ENCODE measurements at regions not wholly inside any gene's neighbourhood (a gene's known extent, or its start where the extent isn't known, plus 50 kb on each side); places are given as distances from the start of the nearest gene placed in this dataset.

GRCh38 chr12:24039113-24039525, 89.6 kb upstream of the SOX5 start:
- no peak overlapping the region for H3K4me2 ChIP-seq (ENCODE audit: control insufficient read depth, extremely low read depth, insufficient read depth, low read depth, low read length)
- no peaks in the 10 kb centered on the region for H3K36me3 ChIP-seq (ENCODE audit: control insufficient read depth in 2 of 2, extremely low read depth in 1 of 2, insufficient read depth in 2 of 2, low read length in 2 of 2)
- no peak overlapping the region for H3K4me3 ChIP-seq (ENCODE audit: control insufficient read depth in 2 of 3, extremely low read depth in 1 of 3, insufficient read depth in 2 of 3, low read depth in 1 of 3, low read length in 3 of 3)
- no peak for FAIRE-seq
- H2AFZ ChIP-seq (ENCODE audit: control insufficient read depth, low read length): no peak overlapping the region
- TF ChIP-seq, protein P1, sequence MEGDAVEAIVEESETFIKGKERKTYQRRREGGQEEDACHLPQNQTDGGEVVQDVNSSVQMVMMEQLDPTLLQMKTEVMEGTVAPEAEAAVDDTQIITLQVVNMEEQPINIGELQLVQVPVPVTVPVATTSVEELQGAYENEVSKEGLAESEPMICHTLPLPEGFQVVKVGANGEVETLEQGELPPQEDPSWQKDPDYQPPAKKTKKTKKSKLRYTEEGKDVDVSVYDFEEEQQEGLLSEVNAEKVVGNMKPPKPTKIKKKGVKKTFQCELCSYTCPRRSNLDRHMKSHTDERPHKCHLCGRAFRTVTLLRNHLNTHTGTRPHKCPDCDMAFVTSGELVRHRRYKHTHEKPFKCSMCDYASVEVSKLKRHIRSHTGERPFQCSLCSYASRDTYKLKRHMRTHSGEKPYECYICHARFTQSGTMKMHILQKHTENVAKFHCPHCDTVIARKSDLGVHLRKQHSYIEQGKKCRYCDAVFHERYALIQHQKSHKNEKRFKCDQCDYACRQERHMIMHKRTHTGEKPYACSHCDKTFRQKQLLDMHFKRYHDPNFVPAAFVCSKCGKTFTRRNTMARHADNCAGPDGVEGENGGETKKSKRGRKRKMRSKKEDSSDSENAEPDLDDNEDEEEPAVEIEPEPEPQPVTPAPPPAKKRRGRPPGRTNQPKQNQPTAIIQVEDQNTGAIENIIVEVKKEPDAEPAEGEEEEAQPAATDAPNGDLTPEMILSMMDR (optimal IDR thresholded peaks at IDR 0.05 in 1 of 3, IDR thresholded peaks at IDR 0.05 in 1 of 3, conservative IDR thresholded peaks at IDR 0.05 in 1 of 3; ENCODE audit: extremely low read depth in 1 of 3, insufficient read depth in 2 of 3, low read length in 3 of 3): no peak
- TF ChIP-seq EZH2 (IDR thresholded peaks at IDR 0.05; ENCODE audit: low read length): no peak
- H3K9me3 ChIP-seq (ENCODE audit: control insufficient read depth, low read depth, low read length): no peaks in the 10 kb centered on the region
- H3K27ac ChIP-seq (ENCODE audit: control insufficient read depth, insufficient read depth, low read length): no peak overlapping the region
- H4K20me1 ChIP-seq (ENCODE audit: control insufficient read depth, extremely low read depth, insufficient read depth, low read length): no peaks in the 10 kb centered on the region
- no peak overlapping the region for H3K9ac ChIP-seq (ENCODE audit: control insufficient read depth, extremely low read depth, insufficient read depth, low read length)
- no peaks in the 10 kb centered on the region for H3K27me3 ChIP-seq (ENCODE audit: control insufficient read depth, extremely low read depth, insufficient read depth, low read length)
- no peaks in the 10 kb centered on the region for H3K4me1 ChIP-seq (ENCODE audit: control insufficient read depth, extremely low read depth, insufficient read depth, low read length)
- dilution Hi-C loops (cut with MboI; ENCODE audit: extremely low pct_ligation_motif_present, low sequenced_read_pairs): no loop called here
- H3K9me1 ChIP-seq (ENCODE audit: control insufficient read depth, extremely low read depth, insufficient read depth, low read length): no peaks in the 10 kb centered on the region
- no peak for DNase-seq (ENCODE audit: low read depth, low spot score)
- H3K79me2 ChIP-seq (ENCODE audit: control insufficient read depth, insufficient read depth, low read length): no peaks in the 10 kb centered on the region

GRCh38 chr12:24038211-24038997, 88.9 kb upstream of the SOX5 start:
- dilution Hi-C loops (cut with MboI; ENCODE audit: extremely low pct_ligation_motif_present, low sequenced_read_pairs): no loop called here
- Histone ChIP-seq H3K4me1 (ENCODE audit: control insufficient read depth, extremely low read depth, insufficient read depth, low read length) (no peaks in the 10 kb centered on the region), H3K9me1 (ENCODE audit: control insufficient read depth, extremely low read depth, insufficient read depth, low read length) (no peaks in the 10 kb centered on the region), H3K27ac (ENCODE audit: control insufficient read depth, insufficient read depth, low read length) (no peak overlapping the region), H3K36me3 (ENCODE audit: control insufficient read depth in 2 of 2, extremely low read depth in 1 of 2, insufficient read depth in 2 of 2, low read length in 2 of 2) (no peaks in the 10 kb centered on the region), H3K9ac (ENCODE audit: control insufficient read depth, extremely low read depth, insufficient read depth, low read length) (no peak overlapping the region), H3K27me3 (ENCODE audit: control insufficient read depth, extremely low read depth, insufficient read depth, low read length) (no peaks in the 10 kb centered on the region), H3K9me3 (ENCODE audit: control insufficient read depth, low read depth, low read length) (no peaks in the 10 kb centered on the region), H3K4me2 (ENCODE audit: control insufficient read depth, extremely low read depth, insufficient read depth, low read depth, low read length) (no peak overlapping the region), H4K20me1 (ENCODE audit: control insufficient read depth, extremely low read depth, insufficient read depth, low read length) (no peaks in the 10 kb centered on the region), H3K79me2 (ENCODE audit: control insufficient read depth, insufficient read depth, low read length) (no peaks in the 10 kb centered on the region), H2AFZ (ENCODE audit: control insufficient read depth, low read length) (no peak overlapping the region), H3K4me3 (ENCODE audit: control insufficient read depth in 2 of 3, extremely low read depth in 1 of 3, insufficient read depth in 2 of 3, low read depth in 1 of 3, low read length in 3 of 3) (no peak overlapping the region)
- no peak for TF ChIP-seq EZH2 (IDR thresholded peaks at IDR 0.05; ENCODE audit: low read length)
- FAIRE-seq (no peak), DNase-seq (ENCODE audit: low read depth, low spot score) (no peak)

All from keratinocyte (primary cell).